CD4-positive, alpha-beta T cell (primary cell): ENCODE measurements at regions not wholly inside any gene's neighbourhood (a gene's known extent, or its start where the extent isn't known, plus 50 kb on each side); places are given as distances from the start of the nearest gene placed in this dataset.
"Not testable (repeated sequence)": the region's sequence is repeated elsewhere in the genome, so short reads cannot be mapped to it uniquely, and the experiment has no call there.

ENCODE experiments used
- ATAC-seq: fragments of 200-7000 bp; cut with Tn5 transposase; one replicate; pipeline ENCODE4 v1.10.0; 2022; ENCODE audit warnings: mild to moderate bottlenecking; ENCODE audit not compliant: poor library complexity
- CTCF ChIA-PET: fragments of 350-600 bp; sonication (Branson Sonifier 250); formaldehyde crosslinking; loops from one replicate; lab custom pipeline; 2021; ENCODE audit warnings: antibody characterized with exemption, inconsistent platforms; lab: Charles Lee
- POLR2A ChIA-PET: fragments of 350-600 bp; sonication (Branson Sonifier 250); formaldehyde crosslinking; loops from one replicate; lab custom pipeline; 2021; ENCODE audit warnings: antibody characterized with exemption, inconsistent platforms; lab: Charles Lee
- DNase-seq, 14 experiments: peaks; one replicate each; pipeline ENCODE4 v3.0.0-alpha.2; 2013 to 2020; ENCODE audit warnings: mixed read lengths in 2 of 14
- H3K27ac ChIP-seq, 2 donors: one replicate each; pipeline versions ENCODE4 v1.5.1 to v1.7.0; 2013; ENCODE audit warnings: low read length in 2 of 2, low read depth in 1 of 2, mild to moderate bottlenecking in 1 of 2
- H3K27me3 ChIP-seq, 2 experiments: 1 replicate in 1 of 2; 2 replicates in 1 of 2; pipeline versions ENCODE4 v1.6.1 to v1.7.0; 2013; ENCODE audit warnings: low read length in 2 of 2, control low read depth in 1 of 2, mild to moderate bottlenecking in 1 of 2, moderate library complexity in 1 of 2; ENCODE audit not compliant: insufficient read depth in 2 of 2, control insufficient read depth in 1 of 2
- H3K36me3 ChIP-seq: one replicate; pipeline ENCODE4 v1.6.1; 2013; ENCODE audit warnings: low read length, control low read depth; ENCODE audit not compliant: insufficient read depth
- H3K4me1 ChIP-seq: one replicate; pipeline ENCODE4 v1.6.1; 2013; ENCODE audit warnings: low read length, control low read depth; ENCODE audit not compliant: insufficient read depth
- H3K4me3 ChIP-seq: one replicate; pipeline ENCODE4 v1.5.1; 2013; ENCODE audit warnings: mild to moderate bottlenecking, low read length, moderate library complexity
- H3K9me3 ChIP-seq, 2 experiments: 1 replicate in 1 of 2; 2 replicates in 1 of 2; pipeline versions ENCODE4 v1.6.1 to v1.7.0; 2013; ENCODE audit warnings: low read length in 2 of 2, mild to moderate bottlenecking in 2 of 2, control low read depth in 1 of 2, moderate library complexity in 1 of 2; ENCODE audit not compliant: control insufficient read depth in 1 of 2, insufficient read depth in 1 of 2
- H3K27ac Mint-ChIP-seq: one replicate; pipeline ENCODE4 v1.8.0; 2020; ENCODE audit warnings: mixed read lengths
- H3K27me3 Mint-ChIP-seq: one replicate; pipeline ENCODE4 v1.8.0; 2021; ENCODE audit warnings: mixed read lengths
- H3K36me3 Mint-ChIP-seq: one replicate; pipeline ENCODE4 v1.8.0; 2021; ENCODE audit warnings: low read depth, mixed read lengths
- H3K4me1 Mint-ChIP-seq: one replicate; pipeline ENCODE4 v1.8.0; 2021; ENCODE audit warnings: low read depth, mixed read lengths
- H3K4me3 Mint-ChIP-seq: one replicate; pipeline ENCODE4 v1.8.0; 2020; ENCODE audit warnings: mild to moderate bottlenecking, mixed read lengths
- H3K9me3 Mint-ChIP-seq: one replicate; pipeline ENCODE4 v1.8.0; 2020; ENCODE audit warnings: mixed read lengths
- intact Hi-C, 2 experiments: fragments of 100-400 bp; cut with DNase I in 1 of 2; cut with micrococcal nuclease in 1 of 2; formaldehyde crosslinking; loops; one replicate each; pipeline versions ENCODE4 v1.15.1 to v1.9.0; 2023 to 2025; cut with DNase I, micrococcal nuclease
- TF ChIP-seq, protein P1 (sequence below): fragments of 200-600 bp; IDR thresholded peaks from one replicate; pipeline ENCODE4 v1.8.0; 2022; ENCODE audit warnings: antibody characterized with exemption, mild to moderate bottlenecking

GRCh38 chr7:13132314-13132713, 444.9 kb downstream of the ARL4A start:
- no peak for ATAC-seq
- TF ChIP-seq, protein P1, sequence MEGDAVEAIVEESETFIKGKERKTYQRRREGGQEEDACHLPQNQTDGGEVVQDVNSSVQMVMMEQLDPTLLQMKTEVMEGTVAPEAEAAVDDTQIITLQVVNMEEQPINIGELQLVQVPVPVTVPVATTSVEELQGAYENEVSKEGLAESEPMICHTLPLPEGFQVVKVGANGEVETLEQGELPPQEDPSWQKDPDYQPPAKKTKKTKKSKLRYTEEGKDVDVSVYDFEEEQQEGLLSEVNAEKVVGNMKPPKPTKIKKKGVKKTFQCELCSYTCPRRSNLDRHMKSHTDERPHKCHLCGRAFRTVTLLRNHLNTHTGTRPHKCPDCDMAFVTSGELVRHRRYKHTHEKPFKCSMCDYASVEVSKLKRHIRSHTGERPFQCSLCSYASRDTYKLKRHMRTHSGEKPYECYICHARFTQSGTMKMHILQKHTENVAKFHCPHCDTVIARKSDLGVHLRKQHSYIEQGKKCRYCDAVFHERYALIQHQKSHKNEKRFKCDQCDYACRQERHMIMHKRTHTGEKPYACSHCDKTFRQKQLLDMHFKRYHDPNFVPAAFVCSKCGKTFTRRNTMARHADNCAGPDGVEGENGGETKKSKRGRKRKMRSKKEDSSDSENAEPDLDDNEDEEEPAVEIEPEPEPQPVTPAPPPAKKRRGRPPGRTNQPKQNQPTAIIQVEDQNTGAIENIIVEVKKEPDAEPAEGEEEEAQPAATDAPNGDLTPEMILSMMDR = no peak
- H3K4me3 ChIP-seq = no peak overlapping the region
- ChIA-PET CTCF (no interaction called here), POLR2A (no interaction called here)
- Mint-ChIP-seq H3K36me3 (no peaks in the 10 kb centered on the region), H3K4me3 (no peak overlapping the region), H3K27me3 (peaks cover 17% of the 10 kb centered on the region), H3K4me1 (no peaks in the 10 kb centered on the region), H3K27ac (no peak overlapping the region), H3K9me3 (peaks cover 2% of the 10 kb centered on the region)
- no peak overlapping the region for H3K27ac ChIP-seq
- intact Hi-C loops = no loop called here
- H3K9me3 ChIP-seq = no peaks in the 10 kb centered on the region
- H3K4me1 ChIP-seq = no peaks in the 10 kb centered on the region
- DNase-seq = no peak
- H3K27me3 ChIP-seq = no peaks in the 10 kb centered on the region
- no peaks in the 10 kb centered on the region for H3K36me3 ChIP-seq

- H3K4me3 ChIP-seq, CTCF ChIA-PET, DNase-seq, H3K36me3 Mint-ChIP-seq, H3K27ac ChIP-seq, H3K27ac Mint-ChIP-seq, H3K4me3 Mint-ChIP-seq, H3K4me1 ChIP-seq, H3K27me3 ChIP-seq, H3K27me3 Mint-ChIP-seq, H3K36me3 ChIP-seq, ATAC-seq, H3K9me3 Mint-ChIP-seq, H3K4me1 Mint-ChIP-seq, POLR2A ChIA-PET, H3K9me3 ChIP-seq, intact Hi-C loops: not testable (repeated sequence)
Measured at GRCh38 chr7:13136345-13136744, 448.9 kb downstream of the ARL4A start.

DNA sequence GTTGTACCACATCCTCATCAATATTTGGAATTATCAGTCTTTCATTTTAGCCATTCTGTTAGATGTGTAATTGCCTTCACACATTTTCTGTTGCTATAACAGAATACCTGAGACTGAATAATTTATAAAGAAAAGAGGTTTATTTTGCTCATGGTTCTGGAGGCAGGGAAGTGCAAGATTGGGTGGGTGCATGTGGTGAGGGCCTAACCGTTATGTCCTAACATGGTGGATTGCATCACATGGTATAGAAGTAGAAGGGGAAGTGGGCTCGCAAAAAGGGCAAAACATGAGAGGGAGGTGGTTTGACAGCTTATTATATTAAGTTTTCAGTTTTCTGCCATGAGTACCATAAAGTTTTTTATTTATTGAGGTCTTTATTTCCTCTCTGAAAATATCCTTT, 452.0 kb downstream of the ARL4A start:
- DNase-seq (no peak), ATAC-seq (no peak)
- Mint-ChIP-seq H3K9me3 (peaks cover 2% of the 10 kb centered on the region), H3K36me3 (no peaks in the 10 kb centered on the region), H3K4me3 (no peak overlapping the region), H3K4me1 (no peaks in the 10 kb centered on the region), H3K27me3 (no peaks in the 10 kb centered on the region), H3K27ac (no peak overlapping the region)
- H3K27ac ChIP-seq = no peak overlapping the region
- no peak overlapping the region for H3K4me3 ChIP-seq
- no peaks in the 10 kb centered on the region for H3K9me3 ChIP-seq
- no peaks in the 10 kb centered on the region for H3K27me3 ChIP-seq
- TF ChIP-seq, protein P1 = no peak
- ChIA-PET POLR2A (no interaction called here), CTCF (no interaction called here)
- H3K4me1 ChIP-seq = no peaks in the 10 kb centered on the region
- H3K36me3 ChIP-seq = no peaks in the 10 kb centered on the region
- intact Hi-C loops = no loop called here

DNA sequence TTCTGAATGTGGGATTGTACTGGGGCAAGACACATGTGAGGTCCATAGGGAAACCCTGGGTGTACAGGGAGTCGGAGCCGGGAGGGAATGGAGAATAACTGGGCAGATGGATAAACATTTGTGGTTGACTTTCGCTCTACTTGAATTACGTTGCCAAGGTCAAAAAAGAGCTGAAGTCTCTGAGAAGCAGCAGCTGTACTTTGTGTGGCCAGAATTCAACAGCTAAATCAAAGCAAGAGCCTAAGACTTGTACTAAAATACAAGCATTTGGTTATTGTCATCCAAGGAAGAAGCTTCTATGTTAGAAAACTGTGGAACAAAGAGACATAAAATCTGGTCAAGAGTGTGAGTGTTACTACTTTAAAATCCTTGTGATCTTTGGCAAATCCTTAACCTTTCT, 457.2 kb downstream of the ARL4A start:
- no peaks in the 10 kb centered on the region for H3K27me3 ChIP-seq
- ChIA-PET POLR2A (interaction anchor here (0.7 kb wide), 1 partner anchor 712 kb away, joined by 3 read pairs; no protein-coding TSS in a partner anchor), CTCF (no interaction called here)
- Mint-ChIP-seq H3K4me1 (no peaks in the 10 kb centered on the region), H3K9me3 (no peaks in the 10 kb centered on the region), H3K36me3 (no peaks in the 10 kb centered on the region), H3K27ac (no peak overlapping the region), H3K4me3 (no peak overlapping the region), H3K27me3 (no peaks in the 10 kb centered on the region)
- no peak for ATAC-seq
- H3K36me3 ChIP-seq = no peaks in the 10 kb centered on the region
- no peak for DNase-seq
- H3K9me3 ChIP-seq = no peaks in the 10 kb centered on the region
- no peak overlapping the region for H3K27ac ChIP-seq
- TF ChIP-seq, protein P1 = no peak
- H3K4me1 ChIP-seq = no peaks in the 10 kb centered on the region
- intact Hi-C loops = no loop called here
- no peak overlapping the region for H3K4me3 ChIP-seq
